Erythroblast (primary cell): ENCODE measurements at regions not wholly inside any gene's neighbourhood (a gene's known extent, or its start where the extent isn't known, plus 50 kb on each side); places are given as distances from the start of the nearest gene placed in this dataset.

Experiments used
- GATA1 ChIP-seq: IDR thresholded peaks from 2 replicates; pipeline ENCODE4 v1.6.1; 2011; ENCODE audit warnings: low read depth, mild to moderate bottlenecking, control low read depth, low read length, moderate library complexity
- POLR2A ChIP-seq: IDR thresholded peaks from 2 replicates; pipeline ENCODE4 v1.6.1; 2011; ENCODE audit warnings: mild to moderate bottlenecking, low read length

DNA sequence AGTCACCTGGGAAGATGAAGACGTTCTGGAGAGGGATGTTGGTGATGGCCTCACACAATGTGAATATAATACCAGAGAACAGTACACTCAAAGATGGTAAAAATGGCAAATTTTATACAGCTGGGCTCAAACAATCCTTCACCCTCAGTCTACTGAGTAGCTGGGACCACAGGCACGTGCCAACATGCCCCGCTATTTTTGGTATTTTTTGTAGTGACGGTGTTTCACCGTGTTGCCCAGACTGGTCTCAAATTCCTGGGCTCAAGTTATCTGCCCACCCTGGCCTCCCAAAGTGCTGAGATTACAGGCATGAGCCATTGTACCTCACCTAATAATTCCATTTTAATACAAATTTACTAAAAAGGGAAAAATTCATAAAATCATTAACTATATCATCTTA lies 280.3 kb upstream of the HSFY2 start:
- no peak for TF ChIP-seq POLR2A
- no peak for TF ChIP-seq GATA1
